Liver (tissue), 8 donors: ENCODE measurements at regions not wholly inside any gene's neighbourhood (a gene's known extent, or its start where the extent isn't known, plus 50 kb on each side); places are given as distances from the start of the nearest gene placed in this dataset.

Experiments used
- DNase-seq: peaks from one replicate; pipeline ENCODE4 v3.0.0-alpha.2; 2017; ENCODE audit warnings: low spot score
- H3K27ac ChIP-seq, 2 donors: one replicate each; pipeline ENCODE4 v1.7.0; 2013; ENCODE audit warnings: inconsistent platforms in 2 of 2, low read length in 2 of 2, control low read depth in 1 of 2, low read depth in 1 of 2, mild to moderate bottlenecking in 1 of 2
- H3K27me3 ChIP-seq, 4 donors: one replicate each; pipeline versions ENCODE4 v1.6.1 to v1.7.0; 2013; ENCODE audit warnings: low read length in 3 of 4, inconsistent platforms in 1 of 4, mild to moderate bottlenecking in 1 of 4, moderate library complexity in 1 of 4; ENCODE audit not compliant: control insufficient read depth in 4 of 4, insufficient read depth in 4 of 4
- H3K36me3 ChIP-seq, 4 donors: one replicate each; pipeline versions ENCODE4 v1.6.1 to v1.7.0; 2013; ENCODE audit warnings: low read length in 3 of 4, mild to moderate bottlenecking in 3 of 4, low read depth in 1 of 4, moderate library complexity in 1 of 4; ENCODE audit not compliant: control insufficient read depth in 4 of 4, insufficient read depth in 3 of 4
- H3K4me1 ChIP-seq, 4 donors: one replicate each; pipeline versions ENCODE4 v1.6.1 to v1.7.0; 2013; ENCODE audit warnings: low read length in 3 of 4, mild to moderate bottlenecking in 3 of 4, moderate library complexity in 1 of 4; ENCODE audit not compliant: control insufficient read depth in 4 of 4, insufficient read depth in 4 of 4
- H3K4me3 ChIP-seq, 3 donors: one replicate each; pipeline versions ENCODE4 v1.6.1 to v1.7.0; 2013; ENCODE audit warnings: low read length in 3 of 3, control low read depth in 1 of 3, low read depth in 1 of 3, mild to moderate bottlenecking in 1 of 3
- H3K9ac ChIP-seq, 2 donors: one replicate each; pipeline ENCODE4 v1.7.0; 2013; ENCODE audit warnings: low read length in 2 of 2, mild to moderate bottlenecking in 2 of 2, moderate library complexity in 2 of 2, control low read depth in 1 of 2, low read depth in 1 of 2
- H3K9me3 ChIP-seq, 4 donors: one replicate each; pipeline versions ENCODE4 v1.6.1 to v1.7.0; 2013; ENCODE audit warnings: low read length in 3 of 4; ENCODE audit not compliant: control insufficient read depth in 4 of 4
- ATF3 ChIP-seq: IDR thresholded peaks from 2 replicates; pipeline ENCODE4 v1.6.1; 2016; ENCODE audit warnings: antibody characterized with exemption
- CTCF ChIP-seq: fragments of 150-350 bp; IDR thresholded peaks from 2 replicates; pipeline ENCODE4 v1.5.1; 2017; ENCODE audit warnings: improper control_type of control experiment, low read depth, low read length; ENCODE audit not compliant: missing input control
- FOXA1 ChIP-seq: IDR thresholded peaks from 2 replicates; pipeline ENCODE4 v1.6.1; 2016; ENCODE audit warnings: antibody characterized with exemption
- FOXA2 ChIP-seq: IDR thresholded peaks from 2 replicates; pipeline ENCODE4 v1.6.1; 2016; ENCODE audit warnings: antibody characterized with exemption
- GABPA ChIP-seq, 2 donors: IDR thresholded peaks in 1 of 2; conservative IDR thresholded peaks in 1 of 2; 2 replicates each; pipeline ENCODE4 v1.6.1; 2016; ENCODE audit warnings: antibody characterized with exemption in 2 of 2, mild to moderate bottlenecking in 1 of 2, moderate library complexity in 1 of 2
- HNF4A ChIP-seq, 2 donors: conservative IDR thresholded peaks; 2 replicates each; pipeline ENCODE4 v1.6.1; 2016; ENCODE audit warnings: antibody characterized with exemption in 2 of 2, mild to moderate bottlenecking in 2 of 2
- JUND ChIP-seq, 2 donors: IDR thresholded peaks; 2 replicates each; pipeline ENCODE4 v1.6.1; 2016; ENCODE audit warnings: antibody characterized with exemption in 2 of 2
- MAX ChIP-seq: IDR thresholded peaks from 2 replicates; pipeline ENCODE4 v1.6.1; 2016; ENCODE audit warnings: antibody characterized with exemption
- NR2F2 ChIP-seq: IDR thresholded peaks from 2 replicates; pipeline ENCODE4 v1.6.1; 2016; ENCODE audit warnings: antibody characterized with exemption
- RAD21 ChIP-seq, 2 donors: IDR thresholded peaks; 2 replicates each; pipeline ENCODE4 v1.6.1; 2016; ENCODE audit warnings: antibody characterized with exemption in 2 of 2, mild to moderate bottlenecking in 2 of 2
- REST ChIP-seq: IDR thresholded peaks from 2 replicates; pipeline ENCODE4 v1.6.1; 2016; ENCODE audit warnings: antibody characterized with exemption, mild to moderate bottlenecking
- SP1 ChIP-seq: IDR thresholded peaks from 2 replicates; pipeline ENCODE4 v1.6.1; 2018; ENCODE audit warnings: antibody characterized with exemption, mild to moderate bottlenecking
- YY1 ChIP-seq: IDR thresholded peaks from 2 replicates; pipeline ENCODE4 v1.6.1; 2016; ENCODE audit warnings: antibody characterized with exemption, mild to moderate bottlenecking
- ZBTB33 ChIP-seq: IDR thresholded peaks from 2 replicates; pipeline ENCODE4 v1.6.1; 2016; ENCODE audit warnings: antibody characterized with exemption
- WGBS: extraction: QIAGEN DNeasy Blood & Tissue Kit; methylation state at CpG from one replicate; pipeline ENCODE4 v1.1.7; 2013; 5-methylcytosine and 5-hydroxymethylcytosine counted together
- donor health status: healthy.
- donor health status: healthy.
- donor health status: healthy.
- donor health status: healthy.
- donor health status: healthy.

GRCh38 chr11:127552446-127552845, 551.9 kb upstream of the KIRREL3 start:
- no peak overlapping the region for H3K9ac ChIP-seq
- WGBS = 82% methylated on average over 6 of the region's 6 CpGs

GRCh38 chr11:127531167-127531566, 530.6 kb upstream of the KIRREL3 start:
- no peak overlapping the region for H3K9ac ChIP-seq
- no peaks in the 10 kb centered on the region for H3K9me3 ChIP-seq
- H3K27ac ChIP-seq = no peak overlapping the region
- no peaks in the 10 kb centered on the region for H3K4me1 ChIP-seq
- H3K4me3 ChIP-seq = no peak overlapping the region
- no peaks in the 10 kb centered on the region for H3K27me3 ChIP-seq
- DNase-seq = no peak
- 52% methylated on average over 3 of the region's 3 CpGs for WGBS
- H3K36me3 ChIP-seq = no peaks in the 10 kb centered on the region
- TF ChIP-seq ZBTB33 (no peak), FOXA1 (no peak), RAD21 (IDR thresholded peaks at IDR 0.05) (no peak), CTCF (no peak), GABPA (IDR thresholded peaks at IDR 0.05 in 1 of 2, conservative IDR thresholded peaks at IDR 0.05 in 1 of 2) (no peak), FOXA2 (no peak), JUND (IDR thresholded peaks at IDR 0.05) (no peak), MAX (no peak), ATF3 (no peak), YY1 (no peak), SP1 (no peak)

More at GRCh38 chr11:127552446-127552845, 551.9 kb upstream of the KIRREL3 start:
- no peaks in the 10 kb centered on the region for H3K36me3 ChIP-seq
- no peaks in the 10 kb centered on the region for H3K4me1 ChIP-seq
- H3K27ac ChIP-seq = no peak overlapping the region
- no peak for TF ChIP-seq REST
- no peak for TF ChIP-seq HNF4A (conservative IDR thresholded peaks at IDR 0.05)
- TF ChIP-seq RAD21 (IDR thresholded peaks at IDR 0.05) = no peak
- no peak for TF ChIP-seq FOXA2
- no peak for TF ChIP-seq MAX
- TF ChIP-seq CTCF = no peak
- TF ChIP-seq NR2F2 = no peak
- no peak for TF ChIP-seq GABPA (IDR thresholded peaks at IDR 0.05 in 1 of 2, conservative IDR thresholded peaks at IDR 0.05 in 1 of 2)
- no peak for TF ChIP-seq SP1
- no peak overlapping the region for H3K4me3 ChIP-seq
- H3K9me3 ChIP-seq = no peaks in the 10 kb centered on the region
- H3K27me3 ChIP-seq = no peaks in the 10 kb centered on the region
- DNase-seq = no peak
